HG02798 (cell line): ENCODE measurements at regions not wholly inside any gene's neighbourhood (a gene's known extent, or its start where the extent isn't known, plus 50 kb on each side); places are given as distances from the start of the nearest gene placed in this dataset.

ENCODE experiments used
- ATAC-seq: cut with Tn5 transposase; IDR thresholded peaks from one replicate; pipeline ENCODE4 v1.9.1; 2021; ENCODE audit warnings: mild to moderate bottlenecking; ENCODE audit not compliant: unreplicated experiment, poor library complexity

DNA sequence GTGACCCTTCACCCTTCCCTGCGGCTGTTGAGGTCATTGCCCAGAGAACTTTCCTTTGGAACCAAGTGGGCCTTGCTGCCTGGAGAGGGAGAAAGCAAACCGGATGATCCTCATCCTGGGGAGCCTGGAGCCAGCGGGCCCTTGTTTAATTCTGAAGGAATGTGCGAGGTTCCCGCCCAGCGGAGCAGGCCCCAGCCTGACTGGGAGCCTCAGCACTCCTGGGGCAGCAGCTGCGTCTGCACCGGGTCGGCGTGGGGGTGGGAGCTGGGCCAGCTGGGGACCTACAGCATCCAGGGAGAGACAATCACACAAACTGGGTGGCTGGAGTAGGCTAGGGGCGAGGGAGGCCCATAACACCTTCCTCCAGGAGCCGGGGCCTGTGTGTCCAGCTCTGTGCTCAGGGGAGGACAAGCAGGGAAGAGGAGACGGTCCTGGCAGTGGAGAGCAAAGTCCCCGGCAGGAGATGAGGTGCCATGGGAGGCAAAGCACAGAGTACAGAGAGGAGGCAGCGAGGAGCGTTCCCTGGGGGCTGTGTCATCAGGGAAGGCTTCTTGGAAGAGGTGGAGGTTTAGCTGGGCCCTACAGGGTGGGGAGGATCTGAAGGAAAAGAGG lies 61.9 kb upstream of the HAAO start:
- ATAC-seq, result no peak

GRCh38 chr2:42853549-42854206 lies 61.3 kb upstream of the HAAO start:
- ATAC-seq, result no peak

DNA sequence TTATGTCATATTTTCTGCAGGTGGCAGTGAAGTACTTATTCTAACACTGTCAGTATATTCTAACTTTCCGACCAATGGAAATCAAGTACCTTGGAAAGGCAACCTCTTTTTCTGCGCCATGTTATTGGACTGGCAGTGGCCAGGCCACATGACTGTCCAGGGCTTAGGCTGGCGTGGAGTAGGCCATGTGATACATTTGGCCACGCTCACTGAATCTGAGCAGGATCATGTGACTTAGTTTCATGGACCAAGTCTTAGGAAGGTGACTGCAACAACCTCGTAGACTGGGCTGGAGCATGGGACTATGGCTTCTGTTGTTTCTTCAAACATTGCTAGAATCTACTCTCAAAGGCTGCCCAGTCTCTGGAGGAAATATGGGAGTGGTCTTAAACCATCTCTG lies 60.4 kb upstream of the HAAO start:
- no peak for ATAC-seq

DNA sequence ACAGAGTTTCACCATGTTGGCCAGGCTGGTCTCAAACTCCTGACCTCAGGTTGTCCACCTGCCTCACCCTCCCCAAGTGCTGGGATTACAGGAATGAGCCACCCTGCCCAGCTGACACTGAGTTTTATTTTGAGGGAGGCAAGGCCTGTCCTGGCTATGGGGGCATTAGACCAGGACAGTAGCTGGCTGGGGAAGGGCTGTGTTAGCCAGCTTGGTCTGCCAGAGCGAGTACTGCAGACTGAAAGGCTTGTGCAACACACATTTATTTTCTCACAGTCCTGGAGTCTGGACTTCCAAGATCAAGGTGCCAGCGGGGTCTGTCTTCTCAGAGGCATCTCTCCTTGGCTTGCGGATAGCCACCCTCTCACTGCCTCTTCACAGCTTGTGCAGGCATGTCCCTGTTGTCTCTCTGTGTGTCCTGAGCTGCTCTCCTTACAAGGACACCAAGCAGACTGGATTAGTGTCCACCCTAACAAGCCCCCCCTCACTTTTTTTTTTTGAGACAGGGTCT lies 59.4 kb upstream of the HAAO start:
- no peak for ATAC-seq

DNA sequence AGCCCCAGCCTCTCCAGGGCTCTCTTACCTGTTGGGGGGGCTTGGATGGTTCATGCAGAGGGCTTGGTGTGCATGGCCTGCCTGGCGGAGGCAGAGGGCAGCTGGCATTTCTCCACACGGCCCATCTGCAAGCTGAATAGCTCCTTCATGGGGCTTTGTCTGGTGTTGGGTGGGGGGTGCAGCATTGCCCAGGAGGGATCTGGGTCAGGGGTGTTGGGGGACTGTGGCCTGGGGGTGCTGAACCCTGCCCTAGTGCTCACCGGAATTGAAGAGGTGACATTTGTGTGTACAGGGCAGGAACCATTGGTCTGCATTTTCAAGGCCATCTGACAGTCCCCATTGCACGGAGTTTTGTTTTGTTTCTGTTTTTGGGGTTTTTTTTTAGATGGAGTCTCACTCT lies 58.8 kb upstream of the HAAO start:
- ATAC-seq, result no peak

DNA sequence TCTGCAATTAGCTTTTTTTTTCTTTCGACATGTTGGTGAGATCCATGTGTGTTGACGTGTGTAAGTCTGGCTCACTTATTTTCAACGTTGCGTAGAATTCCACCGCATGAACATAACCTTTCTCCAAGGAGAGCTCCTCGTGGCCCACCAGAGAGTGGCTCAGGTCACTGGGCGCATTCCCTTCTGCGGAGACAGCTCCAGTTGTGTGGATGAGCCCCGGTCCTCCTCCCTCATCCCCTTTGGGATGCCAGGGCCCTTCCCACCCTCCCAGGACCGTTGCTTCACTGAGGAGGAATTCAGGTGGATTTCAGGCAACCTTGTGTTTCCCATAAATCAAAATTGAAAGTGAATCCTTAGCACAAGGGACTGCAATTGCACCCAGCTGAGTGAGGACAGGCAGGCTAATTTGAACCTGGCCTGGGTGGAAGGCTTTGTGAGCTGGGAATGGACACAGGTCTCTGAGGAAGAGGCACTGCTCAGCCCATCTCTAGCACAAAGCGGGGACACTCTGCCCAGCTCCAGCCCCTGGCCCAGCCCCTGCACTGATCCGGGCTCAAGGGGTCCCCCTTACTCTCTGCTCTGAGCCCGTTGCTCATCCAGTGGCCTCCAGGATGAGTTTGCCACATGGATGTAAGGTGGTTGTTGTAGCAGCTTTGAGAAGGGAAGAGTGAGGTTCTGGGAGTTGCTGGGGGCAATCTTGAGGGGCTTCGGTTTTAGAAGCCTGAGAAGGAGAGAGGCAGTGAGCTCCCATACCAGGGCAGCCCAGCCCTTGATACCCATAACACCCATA lies 57.8 kb upstream of the HAAO start:
- ATAC-seq, result no peak

DNA sequence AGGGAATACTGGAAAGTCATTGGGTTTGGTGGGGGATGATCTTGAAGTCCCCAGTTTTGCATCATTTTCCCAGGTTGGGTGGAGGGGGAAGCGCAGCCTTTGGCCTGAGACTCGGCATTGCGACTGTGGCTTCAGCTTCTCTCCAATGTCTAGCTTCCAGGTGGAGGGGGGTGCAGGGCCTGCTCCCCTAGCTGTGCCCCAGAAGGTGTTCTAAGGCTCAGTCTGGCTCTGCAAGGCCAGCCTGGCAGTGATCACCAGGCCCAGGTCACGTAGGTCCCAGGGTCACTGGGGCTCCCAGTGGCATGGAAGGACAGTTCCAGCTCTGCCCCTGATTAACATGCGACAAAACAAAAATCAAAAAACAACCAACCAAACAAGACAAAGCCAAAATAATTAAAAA lies 56.9 kb upstream of the HAAO start:
- ATAC-seq, result no peak

DNA sequence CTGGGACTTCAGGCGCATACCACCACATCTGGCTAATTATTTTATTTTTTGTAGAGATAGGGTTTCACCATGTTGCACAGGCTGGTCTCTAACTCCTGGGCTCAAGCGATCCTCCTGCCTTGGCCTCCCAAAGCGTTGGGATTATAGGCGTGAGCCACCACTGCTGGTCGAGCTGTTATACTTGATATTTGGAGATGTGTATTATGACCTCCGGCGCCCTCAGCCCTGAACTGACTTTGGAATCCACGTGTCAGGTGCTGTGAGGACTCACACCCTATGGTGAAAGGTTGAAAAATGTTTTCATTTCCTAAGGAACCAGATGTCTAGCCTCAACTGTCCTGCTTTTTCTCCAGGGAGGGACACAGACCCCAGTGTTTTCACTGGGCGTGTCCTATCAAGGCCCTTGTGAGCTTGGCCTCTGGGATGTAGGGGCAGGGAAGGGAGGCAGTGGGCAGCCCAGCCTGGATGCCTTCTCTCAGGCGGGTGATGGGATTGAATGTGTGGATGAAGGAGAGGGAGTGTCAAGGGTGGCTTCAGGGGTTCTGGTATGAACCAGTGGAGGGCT lies 56.4 kb upstream of the HAAO start:
- ATAC-seq, result no peak

DNA sequence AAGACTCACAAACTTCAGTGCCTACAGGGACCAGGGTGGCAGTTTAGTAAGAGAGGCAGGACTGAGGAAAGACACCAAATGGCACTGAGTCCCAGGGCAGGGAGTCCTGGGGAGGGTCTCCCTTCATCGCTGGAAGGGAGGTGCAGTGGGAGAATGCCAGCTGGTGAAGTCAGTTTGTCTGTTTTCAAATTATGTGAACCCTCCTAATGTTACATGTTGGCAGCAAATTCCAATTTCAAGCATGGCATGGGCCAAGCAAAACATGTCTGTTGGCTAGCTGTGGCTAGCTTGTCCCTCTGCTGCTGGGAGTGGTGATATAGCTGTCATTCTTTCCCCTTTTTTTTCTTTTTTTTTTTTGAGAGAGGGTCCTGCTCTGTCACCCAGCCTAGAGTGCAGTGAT lies 55.9 kb upstream of the HAAO start:
- ATAC-seq, result no peak

DNA sequence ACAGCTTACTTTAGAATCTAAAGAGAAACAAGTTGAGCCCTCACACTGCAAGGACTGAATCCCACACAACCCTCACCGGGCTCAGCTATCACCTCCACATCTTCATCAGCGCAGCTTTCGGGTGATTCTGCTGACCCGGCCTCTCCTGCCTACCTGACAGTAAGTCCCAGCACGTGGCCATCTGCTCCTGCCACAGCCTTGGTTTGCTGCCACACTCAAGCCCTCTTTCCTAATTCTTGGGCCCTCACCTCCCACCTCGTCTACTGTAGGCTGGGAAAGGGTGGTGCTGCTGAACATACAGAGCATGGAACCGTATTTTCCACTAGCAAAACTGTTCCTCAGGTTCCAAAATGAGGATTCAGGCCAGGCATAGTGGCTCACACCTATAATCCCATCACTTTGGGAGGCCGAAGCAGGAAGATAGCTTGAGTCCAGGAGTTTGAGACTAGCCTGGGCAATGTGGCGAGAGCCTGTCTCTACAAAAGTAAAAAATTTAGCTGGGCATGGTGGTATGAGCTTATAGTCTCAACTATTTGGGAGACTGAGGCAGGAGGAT lies 55.3 kb upstream of the HAAO start:
- no peak for ATAC-seq

GRCh38 chr2:42846932-42847595 lies 54.7 kb upstream of the HAAO start:
- no peak for ATAC-seq

- ATAC-seq, result no peak
These were observed 53.6 kb upstream of the HAAO start for GRCh38 chr2:42846026-42846425.

DNA sequence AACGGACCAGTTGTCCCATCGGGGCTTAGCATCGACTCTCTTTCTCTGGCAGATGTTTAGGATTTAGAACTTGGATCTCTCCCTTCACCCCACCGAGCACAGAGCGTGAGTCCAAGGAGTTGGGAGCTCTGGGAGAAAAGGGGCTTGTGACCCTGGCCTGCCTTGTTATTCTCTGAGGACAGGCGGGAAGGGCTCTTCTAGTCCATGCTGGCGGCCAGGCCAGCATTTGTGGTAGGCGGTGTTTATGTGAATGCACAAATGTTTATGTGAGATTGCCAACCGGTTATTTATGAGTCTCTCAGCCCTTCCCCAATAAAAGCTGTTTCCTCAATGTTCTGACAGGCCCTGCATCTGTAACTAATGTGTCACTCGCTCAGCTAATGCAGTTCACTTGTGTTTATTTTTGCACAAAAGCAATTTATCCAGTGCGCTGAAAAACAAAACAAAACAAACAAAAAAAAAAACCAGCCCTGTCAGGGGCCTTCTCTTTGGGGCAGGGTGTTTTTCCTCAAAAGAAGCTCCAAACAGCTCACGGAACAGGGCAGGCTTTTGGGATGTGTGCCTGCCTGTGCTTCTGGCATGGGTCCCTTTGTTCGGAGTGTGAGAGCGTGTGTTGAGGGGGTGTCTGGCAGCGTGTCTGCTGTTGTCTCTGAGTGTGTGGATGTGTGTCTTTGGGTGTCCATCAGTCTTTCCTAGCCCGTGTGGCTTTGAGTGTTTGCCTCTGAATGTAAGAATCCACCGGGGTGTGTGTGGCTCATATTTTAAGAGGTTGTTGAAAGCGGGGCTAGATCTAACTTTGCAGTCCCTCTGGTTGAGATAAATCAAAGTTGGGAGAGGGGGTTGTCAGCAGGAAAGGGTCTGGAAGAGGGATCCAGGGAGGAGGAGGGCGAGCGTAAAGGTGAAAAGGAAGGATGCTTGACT lies 52.8 kb upstream of the HAAO start:
- no peak for ATAC-seq

GRCh38 chr2:42844366-42844765 lies 52.0 kb upstream of the HAAO start:
- ATAC-seq, result no peak

DNA sequence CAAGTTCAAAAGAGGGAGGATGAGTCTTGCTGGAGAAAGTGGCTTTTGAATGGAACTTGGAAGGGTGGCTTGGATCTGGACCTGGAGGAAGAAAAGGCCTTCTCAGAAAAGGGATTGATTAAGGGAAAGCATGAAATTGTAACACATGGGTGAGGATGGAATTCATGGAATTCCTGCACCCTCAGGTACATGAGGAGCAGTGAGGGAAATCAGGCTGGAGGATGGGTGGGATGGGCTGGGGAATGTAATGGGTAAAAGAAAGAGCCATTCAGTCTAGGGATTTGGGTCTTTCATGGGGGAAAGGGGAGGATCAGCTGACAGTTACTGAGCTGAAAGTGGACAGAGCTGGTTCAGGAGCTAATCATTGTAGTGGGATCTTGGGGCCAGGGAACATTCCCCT lies 51.2 kb upstream of the HAAO start:
- no peak for ATAC-seq

- no peak for ATAC-seq
These were observed 50.7 kb upstream of the HAAO start for GRCh38 chr2:42843131-42843530.

DNA sequence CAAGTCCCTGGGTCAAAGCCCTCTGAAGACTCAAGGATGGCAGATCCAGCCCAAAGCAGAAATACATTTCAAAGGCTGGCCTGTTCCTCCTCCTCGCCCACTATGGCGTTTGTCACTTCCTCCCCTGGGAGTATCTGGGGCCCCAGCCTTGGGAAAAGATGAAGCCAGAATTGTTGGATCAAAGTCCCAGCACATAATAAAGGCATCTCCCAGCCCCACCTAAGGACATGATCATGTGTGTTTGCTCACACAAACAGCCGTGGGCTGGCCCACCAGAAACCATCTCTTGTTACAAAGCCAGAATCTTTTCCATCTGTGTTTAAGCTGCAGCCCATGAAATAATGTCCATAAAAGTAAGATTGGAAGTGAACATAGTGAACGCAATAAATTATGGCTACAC lies 50.1 kb upstream of the HAAO start:
- no peak for ATAC-seq
